DLD1 (cell line): ENCODE measurements at regions not wholly inside any gene's neighbourhood (a gene's known extent, or its start where the extent isn't known, plus 50 kb on each side); places are given as distances from the start of the nearest gene placed in this dataset.
"Not testable (repeated sequence)": the region's sequence is repeated elsewhere in the genome, so short reads cannot be mapped to it uniquely, and the experiment has no call there.

Experiments
- in situ Hi-C: cut with HindIII; loops from 2 replicates; pipeline ENCODE4 v1.10.0; 2017; ENCODE audit warnings: low sequenced_read_pairs

GRCh38 chr2:238711346-238711745, 136.5 kb upstream of the TWIST2 start:
- in situ Hi-C loops = no loop called here

GRCh38 chr2:238712011-238712410, 135.9 kb upstream of the TWIST2 start:
- in situ Hi-C loops = no loop called here

- in situ Hi-C loops = no loop called here
These were observed 134.6 kb upstream of the TWIST2 start for GRCh38 chr2:238713198-238713826.

GRCh38 chr2:238714038-238714528, 133.8 kb upstream of the TWIST2 start:
- in situ Hi-C loops = no loop called here

GRCh38 chr2:238716171-238716570, 131.7 kb upstream of the TWIST2 start:
- in situ Hi-C loops = no loop called here

GRCh38 chr2:238716585-238716984, 131.3 kb upstream of the TWIST2 start:
- in situ Hi-C loops = no loop called here

- in situ Hi-C loops = no loop called here
These were observed 130.8 kb upstream of the TWIST2 start for GRCh38 chr2:238717084-238717483.

GRCh38 chr2:238719641-238720040, 128.2 kb upstream of the TWIST2 start:
- in situ Hi-C loops = no loop called here

- in situ Hi-C loops = no loop called here
These were observed 127.6 kb upstream of the TWIST2 start for GRCh38 chr2:238720232-238720672.

- in situ Hi-C loops = no loop called here
These were observed 125.7 kb upstream of the TWIST2 start for GRCh38 chr2:238722181-238722580.

- in situ Hi-C loops = no loop called here
These were observed 125.0 kb upstream of the TWIST2 start for GRCh38 chr2:238722883-238723282.

- in situ Hi-C loops = not testable (repeated sequence)
These were observed 124.1 kb upstream of the TWIST2 start for GRCh38 chr2:238723740-238724320.

GRCh38 chr2:238724728-238725127, 123.2 kb upstream of the TWIST2 start:
- in situ Hi-C loops = no loop called here

- in situ Hi-C loops = no loop called here
These were observed 122.6 kb upstream of the TWIST2 start for GRCh38 chr2:238725298-238725697.

GRCh38 chr2:238726670-238727584, 121.0 kb upstream of the TWIST2 start:
- in situ Hi-C loops = no loop called here

- in situ Hi-C loops = no loop called here
These were observed 120.1 kb upstream of the TWIST2 start for GRCh38 chr2:238727585-238728329.

- in situ Hi-C loops = no loop called here
These were observed 119.3 kb upstream of the TWIST2 start for GRCh38 chr2:238728330-238729260.

- in situ Hi-C loops = no loop called here
These were observed 118.5 kb upstream of the TWIST2 start for GRCh38 chr2:238729261-238729935.

- in situ Hi-C loops = no loop called here
These were observed 117.8 kb upstream of the TWIST2 start for GRCh38 chr2:238730001-238730669.
